ENCODE measurements at regions not wholly inside any gene's neighbourhood (a gene's known extent, or its start where the extent isn't known, plus 50 kb on each side); places are given as distances from the start of the nearest gene placed in this dataset.

DNA sequence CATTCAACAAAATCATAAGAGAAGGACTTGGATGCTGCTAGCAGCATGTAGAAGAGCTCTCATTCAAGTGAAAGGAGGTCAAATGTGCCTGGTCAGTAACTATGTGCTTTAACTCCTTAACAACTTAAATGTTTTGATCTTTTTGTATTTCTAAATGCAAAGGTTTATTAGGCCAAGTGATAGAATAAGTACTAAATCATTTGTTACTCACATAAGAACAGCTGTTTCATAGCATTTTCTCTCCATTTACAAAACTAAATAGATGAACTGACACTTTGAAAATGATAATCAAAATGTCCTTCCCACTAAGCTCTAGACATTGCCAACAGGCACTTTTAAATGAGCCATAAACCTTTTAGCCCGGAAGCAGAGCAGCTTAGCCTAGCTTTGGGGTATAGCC, 254.3 kb upstream of the PRMT6 start:
- Histone ChIP-seq H3K4me3 (replicated peaks in 1 of 3; ENCODE audit: insufficient read depth in 1 of 3, low read depth in 1 of 3, low read length in 3 of 3) (no peak overlapping the region), H2AFZ (ENCODE audit: low read depth, low read length) (no peak overlapping the region), H3K9me1 (replicated peaks; ENCODE audit: control insufficient read depth, extremely low read depth, insufficient read depth, low read length) (no peaks in the 10 kb centered on the region), H3K27me3 (ENCODE audit: control insufficient read depth in 2 of 2, insufficient read depth in 2 of 2, low read length in 2 of 2) (no peaks in the 10 kb centered on the region), H3K36me3 (ENCODE audit: control insufficient read depth in 2 of 2, extremely low read depth in 1 of 2, insufficient read depth in 2 of 2, low read length in 2 of 2) (no peaks in the 10 kb centered on the region), H3K79me2 (ENCODE audit: control insufficient read depth, insufficient read depth, low read length) (no peaks in the 10 kb centered on the region), H3K9me3 (replicated peaks; ENCODE audit: control insufficient read depth, insufficient read depth, low read length) (peaks cover 1% of the 10 kb centered on the region), H3K4me1 (ENCODE audit: control insufficient read depth, extremely low read depth, insufficient read depth, low read length) (no peaks in the 10 kb centered on the region), H4K20me1 (replicated peaks; ENCODE audit: control insufficient read depth, extremely low read depth, insufficient read depth, low read length) (no peaks in the 10 kb centered on the region), H3K27ac (ENCODE audit: insufficient read depth, low read depth, low read length) (no peak overlapping the region), H3K9ac (replicated peaks; ENCODE audit: extremely low read depth, insufficient read depth, low read length) (no peak overlapping the region), H3K4me2 (ENCODE audit: insufficient read depth, low read length) (no peak overlapping the region)
- no TSS peak for BruUV-seq (replicated peaks)
- dilution Hi-C loops (cut with MboI; ENCODE audit: extremely low pct_ligation_motif_present, low sequenced_read_pairs) (no loop called here), intact Hi-C loops (cut with micrococcal nuclease) (no loop called here)
- TF ChIP-seq, protein P1, sequence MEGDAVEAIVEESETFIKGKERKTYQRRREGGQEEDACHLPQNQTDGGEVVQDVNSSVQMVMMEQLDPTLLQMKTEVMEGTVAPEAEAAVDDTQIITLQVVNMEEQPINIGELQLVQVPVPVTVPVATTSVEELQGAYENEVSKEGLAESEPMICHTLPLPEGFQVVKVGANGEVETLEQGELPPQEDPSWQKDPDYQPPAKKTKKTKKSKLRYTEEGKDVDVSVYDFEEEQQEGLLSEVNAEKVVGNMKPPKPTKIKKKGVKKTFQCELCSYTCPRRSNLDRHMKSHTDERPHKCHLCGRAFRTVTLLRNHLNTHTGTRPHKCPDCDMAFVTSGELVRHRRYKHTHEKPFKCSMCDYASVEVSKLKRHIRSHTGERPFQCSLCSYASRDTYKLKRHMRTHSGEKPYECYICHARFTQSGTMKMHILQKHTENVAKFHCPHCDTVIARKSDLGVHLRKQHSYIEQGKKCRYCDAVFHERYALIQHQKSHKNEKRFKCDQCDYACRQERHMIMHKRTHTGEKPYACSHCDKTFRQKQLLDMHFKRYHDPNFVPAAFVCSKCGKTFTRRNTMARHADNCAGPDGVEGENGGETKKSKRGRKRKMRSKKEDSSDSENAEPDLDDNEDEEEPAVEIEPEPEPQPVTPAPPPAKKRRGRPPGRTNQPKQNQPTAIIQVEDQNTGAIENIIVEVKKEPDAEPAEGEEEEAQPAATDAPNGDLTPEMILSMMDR (IDR thresholded peaks at IDR 0.05; ENCODE audit: extremely low read depth in 1 of 2, insufficient read depth in 1 of 2, low read depth in 1 of 2, low read length in 2 of 2), result no peak
- TF ChIP-seq FOS (IDR thresholded peaks at IDR 0.05; ENCODE audit: borderline replicate concordance, insufficient read depth, low read length) (no peak), EZH2 (IDR thresholded peaks at IDR 0.05; ENCODE audit: borderline replicate concordance, low read depth, low read length, severe bottlenecking) (no peak), POLR2A (IDR thresholded peaks at IDR 0.05; ENCODE audit: low read depth, low read length) (no peak), GATA2 (IDR thresholded peaks at IDR 0.05; ENCODE audit: insufficient read depth, insufficient read length, low read depth, low read length) (no peak)
- ChIA-PET CTCF (no interaction called here), POLR2A (no interaction called here)
- FAIRE-seq (no peak), DNase-seq (ENCODE audit: low read depth, low spot score) (no peak)

DNA sequence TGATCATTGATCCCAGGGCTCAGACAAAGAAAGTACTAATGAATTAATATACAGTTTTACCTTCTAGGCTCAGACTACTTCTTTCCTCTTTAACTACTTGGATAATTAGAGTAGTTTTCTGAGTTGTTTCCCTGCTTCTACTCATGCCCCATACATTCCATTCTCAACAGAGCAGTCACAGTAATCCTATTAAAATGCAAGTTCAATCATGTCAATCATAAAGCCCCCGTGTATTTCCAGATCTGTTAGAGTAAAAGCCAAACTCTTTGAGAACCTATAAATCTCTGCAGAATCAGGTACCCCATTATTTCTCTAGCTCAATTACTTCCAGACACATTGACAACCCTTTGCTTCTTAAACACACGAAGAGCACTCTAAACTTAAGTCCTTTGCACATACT, 242.1 kb upstream of the PRMT6 start:
- Histone ChIP-seq H3K4me2 (ENCODE audit: insufficient read depth, low read length) (no peak overlapping the region), H3K4me1 (ENCODE audit: control insufficient read depth, extremely low read depth, insufficient read depth, low read length) (no peaks in the 10 kb centered on the region), H3K27me3 (ENCODE audit: control insufficient read depth in 2 of 2, insufficient read depth in 2 of 2, low read length in 2 of 2) (no peaks in the 10 kb centered on the region), H4K20me1 (replicated peaks; ENCODE audit: control insufficient read depth, extremely low read depth, insufficient read depth, low read length) (no peaks in the 10 kb centered on the region), H3K9me3 (replicated peaks; ENCODE audit: control insufficient read depth, insufficient read depth, low read length) (no peaks in the 10 kb centered on the region), H3K9me1 (replicated peaks; ENCODE audit: control insufficient read depth, extremely low read depth, insufficient read depth, low read length) (no peaks in the 10 kb centered on the region), H3K27ac (ENCODE audit: insufficient read depth, low read depth, low read length) (no peak overlapping the region), H2AFZ (ENCODE audit: low read depth, low read length) (no peak overlapping the region), H3K9ac (replicated peaks; ENCODE audit: extremely low read depth, insufficient read depth, low read length) (no peak overlapping the region), H3K79me2 (ENCODE audit: control insufficient read depth, insufficient read depth, low read length) (no peaks in the 10 kb centered on the region), H3K4me3 (replicated peaks in 1 of 3; ENCODE audit: insufficient read depth in 1 of 3, low read depth in 1 of 3, low read length in 3 of 3) (no peak overlapping the region), H3K36me3 (ENCODE audit: control insufficient read depth in 2 of 2, extremely low read depth in 1 of 2, insufficient read depth in 2 of 2, low read length in 2 of 2) (no peaks in the 10 kb centered on the region)
- BruUV-seq (replicated peaks), result no TSS peak
- ChIA-PET CTCF (no interaction called here), POLR2A (no interaction called here)
- no peak for DNase-seq (ENCODE audit: low read depth, low spot score)
- TF ChIP-seq, protein P1 (IDR thresholded peaks at IDR 0.05; ENCODE audit: extremely low read depth in 1 of 2, insufficient read depth in 1 of 2, low read depth in 1 of 2, low read length in 2 of 2), result no peak
- no peak for TF ChIP-seq POLR2AphosphoS5 (IDR thresholded peaks at IDR 0.05; ENCODE audit: insufficient read depth, low read depth, low read length)
- no peak for TF ChIP-seq POLR2A (IDR thresholded peaks at IDR 0.05; ENCODE audit: low read depth, low read length)
- TF ChIP-seq EZH2 (IDR thresholded peaks at IDR 0.05; ENCODE audit: borderline replicate concordance, low read depth, low read length, severe bottlenecking), result no peak
- dilution Hi-C loops (cut with MboI; ENCODE audit: extremely low pct_ligation_motif_present, low sequenced_read_pairs), result no loop called here
- no peak for FAIRE-seq
- intact Hi-C loops (cut with micrococcal nuclease), result no loop called here

All from endothelial cell of umbilical vein (primary cell).